ENCODE measurements at regions not wholly inside any gene's neighbourhood (a gene's known extent, or its start where the extent isn't known, plus 50 kb on each side); places are given as distances from the start of the nearest gene placed in this dataset.

DNA sequence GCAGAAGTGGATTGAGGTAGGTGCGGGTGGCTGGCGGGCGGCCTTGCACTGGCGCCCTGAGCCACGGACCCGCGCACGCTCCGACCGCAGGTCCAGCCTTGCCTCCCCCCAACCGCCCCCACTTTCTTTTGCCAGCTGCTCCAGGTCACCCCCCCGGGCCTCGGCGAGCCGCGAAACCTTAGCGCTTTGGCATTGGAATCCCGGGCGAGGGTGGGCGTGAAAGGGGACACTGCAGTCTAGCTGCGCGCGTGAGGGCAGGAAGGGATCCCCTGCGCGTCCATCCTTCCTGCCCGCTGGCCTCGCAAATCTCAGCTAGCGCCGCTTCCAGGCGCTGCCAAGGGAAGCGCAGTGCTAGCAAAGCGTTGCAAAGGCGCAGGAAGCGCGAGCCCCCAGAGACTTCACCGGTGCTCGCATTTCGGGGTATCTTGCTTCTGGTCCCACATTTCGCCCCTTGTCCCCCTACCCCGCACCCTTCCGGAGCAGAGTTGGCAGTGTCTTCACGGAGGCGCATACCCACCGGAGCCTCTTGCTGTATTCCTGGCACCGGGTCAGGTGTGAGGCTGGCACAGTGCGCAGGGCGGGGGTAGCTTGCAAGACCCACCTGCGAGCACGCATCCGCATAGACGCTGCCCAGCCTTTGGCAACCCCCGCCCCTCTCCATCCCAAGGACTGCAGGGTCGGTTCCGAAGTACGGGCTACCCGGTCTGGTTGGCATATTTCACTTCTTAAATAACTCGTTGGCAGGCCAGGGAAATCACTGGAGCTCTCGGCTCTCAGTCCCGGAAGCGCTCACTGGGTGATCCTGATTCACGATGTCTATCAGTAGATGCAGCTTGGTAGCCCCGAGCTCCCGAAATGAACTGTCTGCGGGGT lies 104.4 kb downstream of the UCHL1 start:
- CTCF ChIA-PET: interaction anchor here (0.6 to 2.7 kb wide), 8 partner anchors 16 to 300 kb away, joined by 3 to 13 read pairs (median 5); no protein-coding TSS in a partner anchor

DNA sequence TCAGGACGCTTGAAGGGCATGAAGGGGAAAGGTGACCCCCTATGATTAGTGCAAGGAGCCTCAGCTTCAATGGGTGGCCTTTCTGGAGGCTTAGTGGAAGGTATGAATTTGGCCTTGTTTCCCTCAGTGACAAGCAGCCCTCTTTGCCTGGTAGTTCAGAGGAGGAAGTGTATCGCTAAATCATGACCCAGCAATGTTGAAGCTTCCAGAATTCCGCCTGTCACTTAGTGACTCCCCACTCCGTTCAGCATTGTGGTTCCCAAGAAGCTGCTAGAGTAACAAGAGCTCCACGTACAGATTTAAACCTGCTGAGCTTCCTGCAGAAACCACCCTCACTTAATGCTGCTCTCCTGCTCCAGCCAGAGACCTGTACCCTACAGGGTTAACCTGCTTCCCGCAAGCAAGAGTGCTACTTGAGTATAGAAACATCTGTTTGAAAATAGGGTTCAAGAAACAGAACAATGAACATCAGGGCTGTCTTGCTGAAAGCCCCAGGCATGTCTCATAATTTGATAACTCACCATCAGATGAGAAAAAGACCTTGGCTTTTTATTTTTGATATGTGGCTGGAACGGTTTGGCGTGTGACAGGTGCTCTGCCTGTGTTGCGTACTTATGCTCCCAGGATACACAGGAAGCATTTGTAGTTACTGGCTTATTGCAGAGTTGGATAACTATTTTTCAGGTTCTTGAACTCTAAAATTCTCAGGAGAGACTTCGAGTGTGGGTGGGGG lies 105.2 kb downstream of the UCHL1 start:
- Histone ChIP-seq H2AFZ (ENCODE audit: low read depth, low read length) (no peak overlapping the region), H3K9me1 (replicated peaks; ENCODE audit: control insufficient read depth, extremely low read depth, insufficient read depth, low read length) (no peaks in the 10 kb centered on the region), H3K27me3 (ENCODE audit: control insufficient read depth in 2 of 2, insufficient read depth in 2 of 2, low read length in 2 of 2) (peaks cover 11 to 59% of the 10 kb centered on the region in 2 experiments), H3K36me3 (ENCODE audit: control insufficient read depth in 2 of 2, extremely low read depth in 1 of 2, insufficient read depth in 2 of 2, low read length in 2 of 2) (peaks cover 0 to 2% of the 10 kb centered on the region in 2 experiments), H3K4me3 (replicated peaks in 1 of 3; ENCODE audit: insufficient read depth in 1 of 3, low read depth in 1 of 3, low read length in 3 of 3) (peak overlapping the region in 1 of 3 experiments; percentile 76), H3K27ac (ENCODE audit: insufficient read depth, low read depth, low read length) (no peak overlapping the region), H3K79me2 (ENCODE audit: control insufficient read depth, insufficient read depth, low read length) (no peaks in the 10 kb centered on the region), H3K9me3 (replicated peaks; ENCODE audit: control insufficient read depth, insufficient read depth, low read length) (no peaks in the 10 kb centered on the region), H3K9ac (replicated peaks; ENCODE audit: extremely low read depth, insufficient read depth, low read length) (no peak overlapping the region), H4K20me1 (replicated peaks; ENCODE audit: control insufficient read depth, extremely low read depth, insufficient read depth, low read length) (no peaks in the 10 kb centered on the region), H3K4me2 (ENCODE audit: insufficient read depth, low read length) (peak overlapping the region; percentile 4), H3K4me1 (ENCODE audit: control insufficient read depth, extremely low read depth, insufficient read depth, low read length) (peaks cover 3% of the 10 kb centered on the region)
- ChIA-PET CTCF (interaction anchor here (0.6 to 2.7 kb wide), 7 partner anchors 22 to 300 kb away, joined by 3 to 13 read pairs (median 5); no protein-coding TSS in a partner anchor), POLR2A (no interaction called here)
- no peak for FAIRE-seq
- no TSS peak for BruUV-seq (replicated peaks)
- peak; percentile 47 for DNase-seq (ENCODE audit: low read depth, low spot score)
- TF ChIP-seq MYC (IDR thresholded peaks at IDR 0.05; ENCODE audit: low read depth, low read length) (no peak), EZH2 (IDR thresholded peaks at IDR 0.05; ENCODE audit: borderline replicate concordance, low read depth, low read length, severe bottlenecking) (no peak), FOS (IDR thresholded peaks at IDR 0.05; ENCODE audit: borderline replicate concordance, insufficient read depth, low read length) (no peak), POLR2AphosphoS5 (IDR thresholded peaks at IDR 0.05; ENCODE audit: insufficient read depth, low read depth, low read length) (no peak), POLR2A (IDR thresholded peaks at IDR 0.05; ENCODE audit: low read depth, low read length) (no peak), GATA2 (IDR thresholded peaks at IDR 0.05; ENCODE audit: insufficient read depth, insufficient read length, low read depth, low read length) (no peak), JUN (IDR thresholded peaks at IDR 0.05; ENCODE audit: borderline replicate concordance, insufficient read depth, insufficient read length, low read depth) (no peak)
- TF ChIP-seq, protein P1, sequence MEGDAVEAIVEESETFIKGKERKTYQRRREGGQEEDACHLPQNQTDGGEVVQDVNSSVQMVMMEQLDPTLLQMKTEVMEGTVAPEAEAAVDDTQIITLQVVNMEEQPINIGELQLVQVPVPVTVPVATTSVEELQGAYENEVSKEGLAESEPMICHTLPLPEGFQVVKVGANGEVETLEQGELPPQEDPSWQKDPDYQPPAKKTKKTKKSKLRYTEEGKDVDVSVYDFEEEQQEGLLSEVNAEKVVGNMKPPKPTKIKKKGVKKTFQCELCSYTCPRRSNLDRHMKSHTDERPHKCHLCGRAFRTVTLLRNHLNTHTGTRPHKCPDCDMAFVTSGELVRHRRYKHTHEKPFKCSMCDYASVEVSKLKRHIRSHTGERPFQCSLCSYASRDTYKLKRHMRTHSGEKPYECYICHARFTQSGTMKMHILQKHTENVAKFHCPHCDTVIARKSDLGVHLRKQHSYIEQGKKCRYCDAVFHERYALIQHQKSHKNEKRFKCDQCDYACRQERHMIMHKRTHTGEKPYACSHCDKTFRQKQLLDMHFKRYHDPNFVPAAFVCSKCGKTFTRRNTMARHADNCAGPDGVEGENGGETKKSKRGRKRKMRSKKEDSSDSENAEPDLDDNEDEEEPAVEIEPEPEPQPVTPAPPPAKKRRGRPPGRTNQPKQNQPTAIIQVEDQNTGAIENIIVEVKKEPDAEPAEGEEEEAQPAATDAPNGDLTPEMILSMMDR (IDR thresholded peaks at IDR 0.05; ENCODE audit: extremely low read depth in 1 of 2, insufficient read depth in 1 of 2, low read depth in 1 of 2, low read length in 2 of 2): no peak
- TF ChIP-seq, protein P2, sequence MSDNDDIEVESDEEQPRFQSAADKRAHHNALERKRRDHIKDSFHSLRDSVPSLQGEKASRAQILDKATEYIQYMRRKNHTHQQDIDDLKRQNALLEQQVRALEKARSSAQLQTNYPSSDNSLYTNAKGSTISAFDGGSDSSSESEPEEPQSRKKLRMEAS (IDR thresholded peaks at IDR 0.05; ENCODE audit: insufficient read depth, insufficient read length): no peak
- dilution Hi-C loops (cut with MboI; ENCODE audit: extremely low pct_ligation_motif_present, low sequenced_read_pairs): no loop called here
- intact Hi-C loops (cut with micrococcal nuclease): loop anchor here (2.0 to 10.0 kb wide), 4 partner anchors 23 to 283 kb away; partner anchors contain the start of gene LIMCH1

More for the DNA sequence above, 104.4 kb downstream of the UCHL1 start:
- no peaks in the 10 kb centered on the region for H3K9me3 ChIP-seq (replicated peaks; ENCODE audit: control insufficient read depth, insufficient read depth, low read length)
- peaks cover 3% of the 10 kb centered on the region for H3K4me1 ChIP-seq (ENCODE audit: control insufficient read depth, extremely low read depth, insufficient read depth, low read length)
- H4K20me1 ChIP-seq (replicated peaks; ENCODE audit: control insufficient read depth, extremely low read depth, insufficient read depth, low read length): no peaks in the 10 kb centered on the region
- H3K36me3 ChIP-seq (ENCODE audit: control insufficient read depth in 2 of 2, extremely low read depth in 1 of 2, insufficient read depth in 2 of 2, low read length in 2 of 2): peaks cover 0 to 2% of the 10 kb centered on the region in 2 experiments
- H2AFZ ChIP-seq (ENCODE audit: low read depth, low read length): peak overlapping the region; percentile 69
- FAIRE-seq (no peak), DNase-seq (ENCODE audit: low read depth, low spot score) (peak; percentile 50)
- peaks cover 11 to 58% of the 10 kb centered on the region in 2 experiments for H3K27me3 ChIP-seq (ENCODE audit: control insufficient read depth in 2 of 2, insufficient read depth in 2 of 2, low read length in 2 of 2)
- H3K4me3 ChIP-seq (replicated peaks in 1 of 3; ENCODE audit: insufficient read depth in 1 of 3, low read depth in 1 of 3, low read length in 3 of 3): peak overlapping the region; percentile 9 to 76 (median 39)
- POLR2A ChIA-PET: no interaction called here
- peak overlapping the region; percentile 51 for H3K4me2 ChIP-seq (ENCODE audit: insufficient read depth, low read length)
- intact Hi-C loops (cut with micrococcal nuclease): loop anchor here (2.0 to 10.0 kb wide), 4 partner anchors 24 to 284 kb away; partner anchors contain the start of gene LIMCH1
- no peaks in the 10 kb centered on the region for H3K9me1 ChIP-seq (replicated peaks; ENCODE audit: control insufficient read depth, extremely low read depth, insufficient read depth, low read length)
- no peak overlapping the region for H3K9ac ChIP-seq (replicated peaks; ENCODE audit: extremely low read depth, insufficient read depth, low read length)
- TF ChIP-seq FOS (IDR thresholded peaks at IDR 0.05; ENCODE audit: borderline replicate concordance, insufficient read depth, low read length) (no peak), EZH2 (IDR thresholded peaks at IDR 0.05; ENCODE audit: borderline replicate concordance, low read depth, low read length, severe bottlenecking) (peak; percentile 91)
- no peaks in the 10 kb centered on the region for H3K79me2 ChIP-seq (ENCODE audit: control insufficient read depth, insufficient read depth, low read length)
- dilution Hi-C loops (cut with MboI; ENCODE audit: extremely low pct_ligation_motif_present, low sequenced_read_pairs): no loop called here
- no peak overlapping the region for H3K27ac ChIP-seq (ENCODE audit: insufficient read depth, low read depth, low read length)
- no TSS peak for BruUV-seq (replicated peaks)

All from endothelial cell of umbilical vein (primary cell).